ENCODE measurements at regions not wholly inside any gene's neighbourhood (a gene's known extent, or its start where the extent isn't known, plus 50 kb on each side); places are given as distances from the start of the nearest gene placed in this dataset.

DNA sequence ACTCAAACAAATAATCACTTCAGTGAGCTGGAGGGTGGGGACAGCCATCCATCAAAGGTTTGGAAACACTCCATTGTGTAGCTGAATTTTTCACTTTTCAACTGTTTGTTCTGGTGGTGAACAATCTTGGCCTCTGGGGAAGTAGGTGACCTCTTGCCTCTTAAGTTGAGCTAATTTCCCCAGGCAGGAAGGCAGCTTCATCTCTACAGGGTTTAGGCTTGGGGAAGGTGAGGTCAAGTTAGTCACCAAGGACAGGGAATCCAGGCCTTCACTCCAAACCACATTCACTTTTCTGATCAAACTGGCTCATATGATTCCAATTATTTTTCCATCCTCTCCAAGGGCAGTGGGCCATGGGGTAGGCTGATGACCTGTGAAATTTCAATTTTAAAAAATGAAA is 138.3 kb upstream of the HABP2 start:
- TF ChIP-seq, protein P1, sequence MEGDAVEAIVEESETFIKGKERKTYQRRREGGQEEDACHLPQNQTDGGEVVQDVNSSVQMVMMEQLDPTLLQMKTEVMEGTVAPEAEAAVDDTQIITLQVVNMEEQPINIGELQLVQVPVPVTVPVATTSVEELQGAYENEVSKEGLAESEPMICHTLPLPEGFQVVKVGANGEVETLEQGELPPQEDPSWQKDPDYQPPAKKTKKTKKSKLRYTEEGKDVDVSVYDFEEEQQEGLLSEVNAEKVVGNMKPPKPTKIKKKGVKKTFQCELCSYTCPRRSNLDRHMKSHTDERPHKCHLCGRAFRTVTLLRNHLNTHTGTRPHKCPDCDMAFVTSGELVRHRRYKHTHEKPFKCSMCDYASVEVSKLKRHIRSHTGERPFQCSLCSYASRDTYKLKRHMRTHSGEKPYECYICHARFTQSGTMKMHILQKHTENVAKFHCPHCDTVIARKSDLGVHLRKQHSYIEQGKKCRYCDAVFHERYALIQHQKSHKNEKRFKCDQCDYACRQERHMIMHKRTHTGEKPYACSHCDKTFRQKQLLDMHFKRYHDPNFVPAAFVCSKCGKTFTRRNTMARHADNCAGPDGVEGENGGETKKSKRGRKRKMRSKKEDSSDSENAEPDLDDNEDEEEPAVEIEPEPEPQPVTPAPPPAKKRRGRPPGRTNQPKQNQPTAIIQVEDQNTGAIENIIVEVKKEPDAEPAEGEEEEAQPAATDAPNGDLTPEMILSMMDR (conservative IDR thresholded peaks at IDR 0.05; ENCODE audit: low read depth, low read length) = no peak
- no peak for TF ChIP-seq EZH2 (IDR thresholded peaks at IDR 0.05; ENCODE audit: borderline replicate concordance, low read depth, low read length, poor library complexity, severe bottlenecking)
